ENCODE measurements at regions not wholly inside any gene's neighbourhood (a gene's known extent, or its start where the extent isn't known, plus 50 kb on each side); places are given as distances from the start of the nearest gene placed in this dataset.

DNA sequence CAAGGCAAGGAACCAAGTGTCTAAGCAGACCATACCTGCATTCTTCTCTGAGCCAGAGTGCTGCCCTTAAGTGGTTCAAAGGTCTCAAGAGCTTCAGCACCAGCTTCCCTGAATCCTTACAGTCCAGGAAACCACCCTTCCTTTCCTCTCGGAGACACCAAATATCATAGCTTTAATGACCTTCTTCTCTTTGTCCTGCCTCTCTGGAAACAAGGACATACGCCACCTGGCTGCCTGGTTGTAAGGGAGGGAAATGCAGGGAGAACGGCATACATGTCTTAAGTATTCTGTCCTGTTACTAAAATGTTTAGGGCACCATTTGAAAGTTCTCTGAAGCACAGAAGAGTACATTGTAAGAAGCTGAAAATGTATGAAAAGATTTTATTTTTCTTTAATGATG lies 155.6 kb upstream of the ARRDC4 start:
- no peak for DNase-seq (ENCODE audit: low read depth)
- TF ChIP-seq, protein P1, sequence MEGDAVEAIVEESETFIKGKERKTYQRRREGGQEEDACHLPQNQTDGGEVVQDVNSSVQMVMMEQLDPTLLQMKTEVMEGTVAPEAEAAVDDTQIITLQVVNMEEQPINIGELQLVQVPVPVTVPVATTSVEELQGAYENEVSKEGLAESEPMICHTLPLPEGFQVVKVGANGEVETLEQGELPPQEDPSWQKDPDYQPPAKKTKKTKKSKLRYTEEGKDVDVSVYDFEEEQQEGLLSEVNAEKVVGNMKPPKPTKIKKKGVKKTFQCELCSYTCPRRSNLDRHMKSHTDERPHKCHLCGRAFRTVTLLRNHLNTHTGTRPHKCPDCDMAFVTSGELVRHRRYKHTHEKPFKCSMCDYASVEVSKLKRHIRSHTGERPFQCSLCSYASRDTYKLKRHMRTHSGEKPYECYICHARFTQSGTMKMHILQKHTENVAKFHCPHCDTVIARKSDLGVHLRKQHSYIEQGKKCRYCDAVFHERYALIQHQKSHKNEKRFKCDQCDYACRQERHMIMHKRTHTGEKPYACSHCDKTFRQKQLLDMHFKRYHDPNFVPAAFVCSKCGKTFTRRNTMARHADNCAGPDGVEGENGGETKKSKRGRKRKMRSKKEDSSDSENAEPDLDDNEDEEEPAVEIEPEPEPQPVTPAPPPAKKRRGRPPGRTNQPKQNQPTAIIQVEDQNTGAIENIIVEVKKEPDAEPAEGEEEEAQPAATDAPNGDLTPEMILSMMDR (IDR thresholded peaks at IDR 0.05; ENCODE audit: insufficient read depth, low read depth, low read length), result no peak
- no peak overlapping the region for H3K4me3 ChIP-seq (ENCODE audit: low read depth, low read length)

DNA sequence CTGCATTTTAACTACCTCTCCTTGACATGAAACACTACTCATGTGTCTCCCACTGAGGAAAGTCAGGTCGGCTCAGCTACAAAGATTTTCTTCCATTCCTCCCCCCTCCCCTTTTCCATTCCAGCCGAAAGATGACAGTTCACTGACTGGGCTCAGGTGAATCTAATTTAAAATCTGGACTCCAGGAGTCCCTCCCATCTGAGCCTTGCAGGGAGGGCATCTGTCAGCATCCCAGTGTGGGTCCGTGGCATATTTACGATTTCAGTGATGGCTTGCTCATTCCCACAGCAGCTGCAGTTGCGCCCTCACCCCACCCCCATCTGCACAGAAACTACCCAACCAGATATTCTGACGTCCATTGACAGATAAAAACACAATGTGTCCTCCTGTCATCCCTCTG lies 153.7 kb upstream of the ARRDC4 start:
- TF ChIP-seq, protein P1 (IDR thresholded peaks at IDR 0.05; ENCODE audit: insufficient read depth, low read depth, low read length), result no peak
- no peak for DNase-seq (ENCODE audit: low read depth)
- no peak overlapping the region for H3K4me3 ChIP-seq (ENCODE audit: low read depth, low read length)

DNA sequence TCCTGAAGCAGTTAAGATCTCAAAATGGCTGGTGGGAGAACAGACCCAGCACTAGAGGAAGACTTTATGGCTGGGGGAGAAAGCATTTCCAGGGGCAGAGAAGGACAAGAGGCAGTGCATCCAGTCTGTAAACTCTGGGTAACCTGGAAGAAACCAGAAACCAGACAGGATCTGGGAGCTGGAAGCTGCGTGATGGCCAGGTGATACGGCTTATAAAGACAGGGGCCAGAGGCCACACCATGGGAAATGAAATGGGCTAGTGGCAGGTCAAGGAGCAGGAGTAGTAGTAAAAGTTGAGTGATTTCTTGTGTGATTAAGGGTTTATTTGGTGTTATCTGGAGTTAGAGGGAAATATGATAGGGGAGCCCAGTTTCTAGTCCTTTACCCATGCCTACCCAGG lies 144.7 kb upstream of the ARRDC4 start:
- H3K4me3 ChIP-seq (ENCODE audit: low read depth, low read length), result no peak overlapping the region
- TF ChIP-seq, protein P1 (IDR thresholded peaks at IDR 0.05; ENCODE audit: insufficient read depth, low read depth, low read length), result no peak
- no peak for DNase-seq (ENCODE audit: low read depth)

DNA sequence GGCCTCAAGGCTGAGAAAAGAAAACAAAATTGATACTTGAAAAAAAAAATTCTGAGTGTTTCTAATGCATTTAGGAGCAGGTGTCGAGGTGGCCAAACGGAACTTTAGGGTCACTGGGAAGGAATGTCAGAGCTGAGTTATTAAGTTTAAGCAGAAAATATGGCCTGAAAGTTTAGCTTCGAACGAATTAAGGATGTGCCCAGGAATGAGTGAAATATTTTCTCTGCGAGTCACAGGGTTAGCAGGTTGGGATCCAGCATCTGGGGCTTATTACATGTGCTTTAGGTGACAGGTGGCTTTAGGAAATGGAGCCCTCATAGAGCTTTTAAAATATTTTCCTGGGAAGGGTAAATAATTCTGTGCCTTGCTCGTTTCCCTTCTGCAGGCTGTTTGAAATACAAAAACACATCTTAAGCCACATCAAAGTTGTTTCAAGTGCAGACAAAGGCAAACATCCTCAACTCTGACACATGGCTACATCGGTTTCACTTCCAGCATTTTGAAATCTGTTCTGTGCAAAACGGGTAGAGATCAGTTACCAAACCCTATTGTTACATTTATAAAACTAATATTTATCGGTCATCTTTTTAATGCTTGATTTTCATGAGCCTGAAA lies 143.1 kb upstream of the ARRDC4 start:
- no peak overlapping the region for H3K4me3 ChIP-seq (ENCODE audit: low read depth, low read length)

DNA sequence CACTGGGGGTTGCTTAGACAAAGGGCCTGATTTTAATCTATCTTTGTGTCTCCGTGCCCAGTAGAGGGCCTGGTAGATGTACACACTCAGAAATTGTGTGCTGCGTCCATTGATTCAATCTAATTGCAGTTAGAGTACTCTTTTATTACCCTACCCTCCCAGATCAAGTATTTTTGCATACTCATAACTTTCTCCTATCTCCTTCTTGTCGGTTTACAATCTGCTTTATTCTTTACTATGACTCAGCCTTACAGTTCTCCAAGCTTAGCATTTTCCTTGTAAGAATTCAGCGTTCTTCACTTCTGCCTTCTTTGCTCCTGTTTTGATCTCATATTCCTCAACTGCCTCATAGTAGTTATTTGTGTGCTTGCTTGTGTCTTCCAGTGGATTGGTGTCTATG lies 124.5 kb upstream of the ARRDC4 start:
- no peak for DNase-seq (ENCODE audit: low read depth)
- H3K4me3 ChIP-seq (ENCODE audit: low read depth, low read length), result no peak overlapping the region
- TF ChIP-seq, protein P1 (IDR thresholded peaks at IDR 0.05; ENCODE audit: insufficient read depth, low read depth, low read length), result no peak

More for the DNA sequence above, 143.1 kb upstream of the ARRDC4 start:
- TF ChIP-seq, protein P1 (IDR thresholded peaks at IDR 0.05; ENCODE audit: insufficient read depth, low read depth, low read length), result no peak
- no peak for DNase-seq (ENCODE audit: low read depth)

DNA sequence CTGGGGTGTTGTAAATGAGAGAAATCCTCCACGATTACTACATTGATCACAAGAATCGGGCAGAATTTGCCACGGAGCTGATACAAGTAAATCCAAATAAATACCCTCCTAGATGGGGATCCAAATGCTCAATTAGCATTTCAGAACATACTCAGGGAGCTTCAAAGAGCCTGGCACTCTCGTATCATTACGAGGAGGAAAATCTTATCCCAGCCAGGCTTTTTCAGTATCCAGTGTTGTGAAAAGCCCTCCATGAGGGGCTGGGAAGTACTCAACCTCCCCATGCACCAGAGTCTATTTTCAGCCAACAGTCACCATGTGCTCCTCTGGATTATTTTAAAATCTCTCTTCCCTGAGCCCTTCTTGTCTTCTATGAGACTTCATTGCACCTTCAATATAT lies 122.6 kb upstream of the ARRDC4 start:
- DNase-seq (ENCODE audit: low read depth), result no peak
- no peak overlapping the region for H3K4me3 ChIP-seq (ENCODE audit: low read depth, low read length)
- TF ChIP-seq, protein P1 (IDR thresholded peaks at IDR 0.05; ENCODE audit: insufficient read depth, low read depth, low read length), result no peak

DNA sequence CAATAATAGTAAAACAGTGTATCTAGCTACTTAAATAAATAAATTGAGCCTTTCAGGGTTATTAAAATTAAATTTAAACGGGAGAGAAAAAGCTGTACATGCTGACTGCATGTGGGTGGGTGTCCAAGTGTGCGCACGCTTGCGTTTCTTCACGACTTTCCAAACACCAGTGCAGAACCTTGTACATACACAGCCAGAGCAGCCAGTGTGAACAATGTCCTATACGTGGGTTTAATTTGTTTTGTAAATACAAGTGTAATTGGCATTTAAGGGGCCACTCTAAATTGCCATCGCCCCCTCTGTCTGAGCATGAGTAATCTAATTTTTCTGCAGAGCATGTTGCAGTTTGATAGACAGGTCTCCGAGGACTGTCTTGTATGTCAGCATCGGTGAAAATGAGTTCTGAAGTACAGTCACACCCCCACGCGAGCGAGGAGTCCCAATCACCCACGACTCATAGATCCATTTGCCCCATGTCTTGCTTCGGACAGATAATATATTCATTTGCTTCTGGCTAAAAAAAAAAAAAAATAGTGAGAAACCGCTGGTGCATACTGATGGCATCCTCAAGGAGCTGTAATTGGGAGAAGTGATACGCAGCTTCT lies 121.8 kb upstream of the ARRDC4 start:
- TF ChIP-seq, protein P1 (IDR thresholded peaks at IDR 0.05; ENCODE audit: insufficient read depth, low read depth, low read length), result no peak
- DNase-seq (ENCODE audit: low read depth), result no peak
- H3K4me3 ChIP-seq (ENCODE audit: low read depth, low read length), result no peak overlapping the region

Measured in fibroblast of villous mesenchyme (primary cell).